GM21360 (cell line): ENCODE measurements at regions not wholly inside any gene's neighbourhood (a gene's known extent, or its start where the extent isn't known, plus 50 kb on each side); places are given as distances from the start of the nearest gene placed in this dataset.
A peak's percentile ranks its signal among the peaks of the same experiment; 100 is the strongest.
"Not testable (repeated sequence)": the region's sequence is repeated elsewhere in the genome, so short reads cannot be mapped to it uniquely, and the experiment has no call there.

Source experiments
- ATAC-seq: cut with Tn5 transposase; IDR thresholded peaks from one replicate; pipeline ENCODE4 v1.9.1; 2021; ENCODE audit warnings: mild to moderate bottlenecking, moderate library complexity; ENCODE audit not compliant: unreplicated experiment

DNA sequence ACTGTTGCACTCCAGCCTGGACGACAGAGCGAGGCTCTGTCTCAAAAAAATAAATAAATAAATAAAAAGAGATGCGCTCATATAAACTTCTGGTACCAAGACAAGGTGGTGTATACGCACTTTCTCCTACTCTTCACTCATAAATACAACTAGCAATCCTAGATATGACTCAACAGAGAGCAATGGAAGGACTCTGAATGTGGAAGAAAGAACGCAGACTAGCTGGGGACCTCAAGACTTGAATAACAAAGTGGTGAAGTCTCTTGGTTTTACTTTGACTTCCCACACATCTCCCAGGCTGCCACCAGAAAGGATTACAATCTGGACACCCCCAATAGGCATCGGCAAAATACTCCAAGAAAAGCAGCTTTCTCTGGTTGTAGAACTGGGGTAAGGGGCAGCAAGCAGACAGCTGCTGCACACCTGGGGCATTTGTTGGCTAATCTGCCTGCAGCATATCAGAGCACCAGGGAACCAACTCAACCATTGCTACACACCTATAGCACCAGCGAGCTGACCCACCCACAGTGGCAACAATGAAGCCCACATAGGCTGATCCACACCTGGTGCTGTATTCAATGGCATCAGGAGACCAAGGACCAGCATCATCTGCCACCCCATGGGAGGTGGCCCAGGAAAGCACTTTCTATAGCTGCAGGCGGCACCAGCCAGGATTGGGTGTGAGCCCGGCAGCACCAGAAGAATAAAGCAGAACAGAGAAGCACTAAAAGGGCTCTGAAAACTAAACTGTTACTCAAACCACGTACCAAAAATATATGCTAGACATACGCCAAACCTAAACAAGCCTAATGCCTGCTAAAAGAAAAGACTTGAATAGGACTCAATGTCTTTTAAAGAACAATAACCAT is 1231.7 kb upstream of the TMEM132C start:
- ATAC-seq, result no peak

GRCh38 chr12:127038152-127038551 is 1228.8 kb upstream of the TMEM132C start:
- no peak for ATAC-seq

- no peak for ATAC-seq
Observed at GRCh38 chr12:127038761-127039160, 1228.2 kb upstream of the TMEM132C start.

GRCh38 chr12:127041985-127042625 is 1224.9 kb upstream of the TMEM132C start:
- peak; percentile 96 for ATAC-seq

GRCh38 chr12:127043731-127044130 is 1223.2 kb upstream of the TMEM132C start:
- no peak for ATAC-seq

GRCh38 chr12:127044836-127045235 is 1222.1 kb upstream of the TMEM132C start:
- no peak for ATAC-seq

DNA sequence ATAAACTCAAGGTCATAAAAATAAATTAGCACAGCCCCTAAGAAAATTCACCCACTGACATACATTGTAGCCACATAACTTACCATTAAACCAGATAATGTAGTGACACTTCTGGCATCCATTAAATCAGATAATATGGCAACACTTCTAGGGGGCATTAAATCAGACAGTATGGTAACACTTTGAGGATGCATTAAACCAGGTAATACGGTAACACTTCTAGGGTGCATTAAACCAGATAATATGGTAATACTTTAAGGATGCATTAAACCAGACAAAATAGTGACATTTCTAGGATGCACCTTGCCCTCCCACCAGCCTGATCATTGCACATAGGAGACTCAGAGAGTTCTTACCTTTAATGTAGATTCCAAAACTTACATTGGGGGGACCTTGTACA is 1220.5 kb upstream of the TMEM132C start:
- ATAC-seq, result no peak

DNA sequence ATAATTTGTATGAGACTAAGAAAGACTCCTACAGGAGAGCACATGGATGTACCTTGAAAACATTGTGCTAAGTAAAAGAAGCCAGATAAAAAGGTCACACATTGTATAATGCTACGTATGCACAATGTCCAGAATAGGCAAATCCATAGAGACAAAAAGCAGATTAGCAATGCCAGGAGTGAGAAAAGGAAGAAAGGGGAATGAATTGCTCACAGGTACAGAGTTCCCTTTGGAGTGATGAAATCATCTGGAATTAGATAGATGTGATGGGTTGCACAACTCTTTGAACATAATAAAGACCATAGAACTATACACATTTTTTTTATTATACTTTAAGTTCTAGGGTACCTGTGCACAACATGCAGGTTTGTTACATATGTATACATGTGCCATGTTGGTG is 1218.9 kb upstream of the TMEM132C start:
- ATAC-seq, result no peak

DNA sequence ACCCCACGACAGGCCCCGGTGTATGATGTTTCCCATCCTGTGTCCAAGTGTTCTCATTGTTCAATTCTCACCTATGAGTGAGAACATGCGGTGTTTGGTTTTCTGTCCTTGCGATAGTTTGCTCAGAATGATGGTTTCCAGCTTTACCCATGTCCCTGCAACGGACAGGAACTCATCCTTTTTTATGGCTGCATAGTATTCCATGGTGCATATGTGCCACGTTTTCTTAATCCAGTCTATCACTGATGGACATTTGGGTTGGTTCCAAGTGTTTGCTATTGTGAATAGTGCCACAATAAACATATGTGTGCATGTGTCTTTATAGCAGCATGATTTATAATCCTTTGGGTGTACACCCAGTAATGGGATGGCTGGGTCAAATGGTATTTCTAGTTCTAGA is 1218.4 kb upstream of the TMEM132C start:
- ATAC-seq, result not testable (repeated sequence)

DNA sequence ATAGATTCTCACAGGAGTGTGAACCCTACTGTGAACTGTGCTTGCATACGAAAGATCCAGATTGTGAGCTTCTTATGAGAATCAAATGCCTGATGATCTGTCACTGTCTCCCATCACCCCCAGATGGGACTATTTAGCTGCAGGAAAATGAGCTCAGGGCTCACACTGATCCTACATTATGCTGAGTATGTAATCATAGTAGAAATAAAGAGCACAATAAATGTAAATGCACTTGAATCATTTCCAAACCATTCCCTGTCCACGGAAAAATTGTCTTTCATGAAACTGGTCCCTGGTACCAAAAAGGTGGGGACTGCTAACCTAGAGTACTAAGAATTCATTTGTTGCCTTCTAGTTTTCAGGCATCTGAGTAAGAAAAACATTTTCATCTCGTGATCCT is 1215.8 kb upstream of the TMEM132C start:
- ATAC-seq, result no peak

GRCh38 chr12:127052511-127053232 is 1214.3 kb upstream of the TMEM132C start:
- no peak for ATAC-seq

DNA sequence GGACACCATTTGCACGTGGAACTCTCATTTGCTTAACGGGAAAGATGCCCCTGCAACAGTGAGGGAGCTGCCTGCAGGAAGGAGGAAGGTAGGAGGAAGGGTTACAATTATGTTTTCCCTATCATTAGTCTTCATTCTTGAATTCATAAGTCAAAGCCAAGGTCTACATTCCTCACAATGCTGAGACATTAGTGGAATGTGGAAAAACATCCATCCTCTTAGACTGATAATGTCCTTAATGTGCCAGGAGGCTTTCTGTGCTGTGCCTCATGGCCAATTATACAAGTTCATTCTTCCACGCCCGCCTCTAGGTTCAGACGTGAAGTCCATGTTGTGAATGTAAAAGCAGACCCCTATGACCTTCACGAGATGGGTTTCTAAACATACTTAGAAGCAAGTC is 1212.4 kb upstream of the TMEM132C start:
- ATAC-seq, result no peak

DNA sequence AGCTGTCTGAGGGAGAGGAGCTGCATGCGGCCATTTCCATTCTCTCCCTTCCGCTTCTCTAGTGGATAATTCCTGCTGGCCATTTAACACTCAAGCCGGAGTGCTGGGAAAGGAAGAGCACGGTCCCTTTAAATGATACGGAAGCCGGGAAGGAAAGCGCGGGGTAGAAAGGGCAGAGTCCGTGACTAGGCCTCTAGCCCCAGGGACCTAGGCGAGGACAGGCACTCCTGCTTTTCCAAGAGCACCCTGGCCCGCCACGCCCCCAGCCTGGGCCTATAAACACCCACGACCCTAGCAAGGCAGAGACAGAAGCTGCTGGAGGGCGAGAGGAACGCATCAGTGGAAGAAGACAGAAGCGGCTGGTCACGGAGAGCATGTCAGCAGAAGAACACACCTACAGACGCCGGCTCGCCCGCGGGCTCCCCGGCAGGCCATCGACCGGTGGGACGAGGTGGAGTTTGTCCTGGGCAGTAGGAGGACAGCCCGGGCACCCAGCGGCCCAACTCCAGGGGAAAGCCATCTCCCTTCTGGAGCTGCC is 1206.6 kb upstream of the TMEM132C start:
- ATAC-seq, result no peak

- no peak for ATAC-seq
Observed at GRCh38 chr12:127060933-127061332, 1206.0 kb upstream of the TMEM132C start.

DNA sequence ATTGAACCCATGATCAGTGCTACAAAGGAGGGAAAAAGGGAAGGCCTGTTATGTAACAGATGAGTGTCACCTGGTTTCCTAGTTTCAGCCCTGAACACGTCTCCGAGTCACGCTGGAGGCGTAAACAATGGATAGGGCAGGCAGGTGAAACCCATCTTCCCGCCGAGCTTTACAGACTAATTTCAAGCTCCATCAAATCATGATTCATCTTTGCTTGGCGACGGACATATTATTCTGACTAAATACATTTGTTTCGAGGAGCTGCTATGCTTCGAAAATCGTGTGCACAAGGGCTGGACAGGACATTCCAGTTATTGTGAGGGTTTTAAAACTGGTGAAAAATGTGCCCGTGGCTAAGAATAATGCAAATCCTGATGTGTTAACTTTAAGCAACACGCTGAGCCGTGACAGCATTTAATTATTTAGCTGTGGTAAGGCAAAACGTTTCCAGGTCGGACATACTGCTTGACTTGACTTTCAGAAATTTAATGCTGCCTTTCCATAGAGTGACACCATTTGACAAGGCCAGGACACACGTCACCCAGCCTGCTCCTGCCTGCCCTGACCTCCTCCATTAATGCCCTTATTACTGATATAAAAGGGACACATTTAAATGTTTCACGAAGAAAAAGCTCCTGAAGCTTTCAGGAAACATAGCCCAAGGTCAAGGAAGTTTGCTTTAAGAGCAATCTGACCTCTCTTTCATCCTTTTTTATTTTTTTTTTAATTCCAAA is 1203.5 kb upstream of the TMEM132C start:
- ATAC-seq, result no peak

GRCh38 chr12:127064207-127064606 is 1202.8 kb upstream of the TMEM132C start:
- ATAC-seq, result no peak

GRCh38 chr12:127065595-127065994 is 1201.4 kb upstream of the TMEM132C start:
- ATAC-seq, result no peak

- no peak for ATAC-seq
Observed at GRCh38 chr12:127070515-127071157, 1196.3 kb upstream of the TMEM132C start.

GRCh38 chr12:127074161-127074560 is 1192.8 kb upstream of the TMEM132C start:
- no peak for ATAC-seq

- ATAC-seq, result no peak
Observed at GRCh38 chr12:127075981-127076380, 1191.0 kb upstream of the TMEM132C start.
